Endothelial cell of umbilical vein (primary cell): ENCODE measurements at regions not wholly inside any gene's neighbourhood (a gene's known extent, or its start where the extent isn't known, plus 50 kb on each side); places are given as distances from the start of the nearest gene placed in this dataset.

ENCODE experiments used
- POLR2AphosphoS5 ChIP-seq: IDR thresholded peaks from 2 replicates; pipeline ENCODE4 v1.6.1; 2012; ENCODE audit warnings: low read depth, mild to moderate bottlenecking, control low read depth, low read length, moderate library complexity; ENCODE audit not compliant: insufficient read depth
- TF ChIP-seq, protein P1 (sequence below), 2 donors: IDR thresholded peaks; 1 replicate in 1 of 2; 2 replicates in 1 of 2; pipeline ENCODE4 v1.5.1; 2011; ENCODE audit warnings: low read length in 2 of 2, mild to moderate bottlenecking in 2 of 2, moderate library complexity in 2 of 2, control low read depth in 1 of 2, inconsistent platforms in 1 of 2, low read depth in 1 of 2; ENCODE audit not compliant: insufficient read depth in 1 of 2; ENCODE audit errors: extremely low read depth in 1 of 2

DNA sequence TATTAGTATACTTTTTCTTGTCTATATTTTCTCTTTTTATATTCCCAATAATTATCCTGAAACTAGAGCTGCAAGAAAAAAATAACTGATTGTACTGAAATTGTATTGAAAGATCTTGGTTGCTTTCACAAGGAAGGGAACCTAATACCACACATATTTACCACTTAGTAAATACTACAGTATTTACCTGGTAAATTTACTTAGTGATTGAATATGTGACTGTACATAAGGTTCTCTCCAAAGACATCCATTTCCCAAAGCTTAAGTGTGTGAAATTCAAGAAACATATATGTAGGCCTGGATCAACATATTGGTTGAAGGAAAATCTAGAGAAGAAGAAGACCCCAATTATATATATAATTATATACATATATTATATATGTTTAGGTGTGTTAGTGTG, 1272.7 kb downstream of the C4orf33 start:
- TF ChIP-seq, protein P1, sequence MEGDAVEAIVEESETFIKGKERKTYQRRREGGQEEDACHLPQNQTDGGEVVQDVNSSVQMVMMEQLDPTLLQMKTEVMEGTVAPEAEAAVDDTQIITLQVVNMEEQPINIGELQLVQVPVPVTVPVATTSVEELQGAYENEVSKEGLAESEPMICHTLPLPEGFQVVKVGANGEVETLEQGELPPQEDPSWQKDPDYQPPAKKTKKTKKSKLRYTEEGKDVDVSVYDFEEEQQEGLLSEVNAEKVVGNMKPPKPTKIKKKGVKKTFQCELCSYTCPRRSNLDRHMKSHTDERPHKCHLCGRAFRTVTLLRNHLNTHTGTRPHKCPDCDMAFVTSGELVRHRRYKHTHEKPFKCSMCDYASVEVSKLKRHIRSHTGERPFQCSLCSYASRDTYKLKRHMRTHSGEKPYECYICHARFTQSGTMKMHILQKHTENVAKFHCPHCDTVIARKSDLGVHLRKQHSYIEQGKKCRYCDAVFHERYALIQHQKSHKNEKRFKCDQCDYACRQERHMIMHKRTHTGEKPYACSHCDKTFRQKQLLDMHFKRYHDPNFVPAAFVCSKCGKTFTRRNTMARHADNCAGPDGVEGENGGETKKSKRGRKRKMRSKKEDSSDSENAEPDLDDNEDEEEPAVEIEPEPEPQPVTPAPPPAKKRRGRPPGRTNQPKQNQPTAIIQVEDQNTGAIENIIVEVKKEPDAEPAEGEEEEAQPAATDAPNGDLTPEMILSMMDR (IDR thresholded peaks at IDR 0.05; ENCODE audit: extremely low read depth in 1 of 2, insufficient read depth in 1 of 2, low read depth in 1 of 2, low read length in 2 of 2), result no peak
- TF ChIP-seq POLR2AphosphoS5, result no peak
